PC-3 (cell line): ENCODE measurements at regions not wholly inside any gene's neighbourhood (a gene's known extent, or its start where the extent isn't known, plus 50 kb on each side); places are given as distances from the start of the nearest gene placed in this dataset.

ENCODE experiments used
- ATAC-seq: fragments of 200-7000 bp; cut with Tn5 transposase; 2 replicates; pipeline ENCODE4 v1.9.1; 2020; ENCODE audit warnings: mild to moderate bottlenecking, moderate library complexity
- BruUV-seq: library from RNA; stranded (reverse); fragments of 400-500 nt; replicated peaks from 2 replicates; lab custom pipeline; 2021; lab: Mats Ljungman, UMichigan
- CTCF ChIA-PET: fragments of 300-600 bp; sonication (Branson Sonifier 250); formaldehyde crosslinking; loops from one replicate; lab custom pipeline; 2022; ENCODE audit warnings: antibody characterized with exemption; lab: Charles Lee
- POLR2A ChIA-PET: fragments of 300-600 bp; sonication (Branson Sonifier 250); formaldehyde crosslinking; loops from one replicate; lab custom pipeline; 2022; ENCODE audit warnings: antibody characterized with exemption; ENCODE audit not compliant: unreplicated experiment; lab: Charles Lee
- DNase-seq: peaks from one replicate; pipeline ENCODE4 v3.0.0-alpha.2; 2015
- H2AFZ ChIP-seq: fragments of 300-600 bp; sonication (generic); 2 replicates; pipeline ENCODE4 v1.6.0; 2016; ENCODE audit warnings: antibody characterized with exemption, low read length
- H3F3A ChIP-seq: fragments of 300-600 bp; sonication (generic); one replicate; pipeline ENCODE4 v1.6.0; 2017; ENCODE audit warnings: antibody characterized with exemption, low read length, control low read depth, mild to moderate bottlenecking; ENCODE audit not compliant: unreplicated experiment
- H3K27ac ChIP-seq: fragments of 300-600 bp; sonication (generic); 2 replicates; pipeline ENCODE4 v1.5.1; 2016; ENCODE audit warnings: mild to moderate bottlenecking, low read length
- H3K27me3 ChIP-seq: fragments of 300-600 bp; sonication (generic); 2 replicates; pipeline ENCODE4 v1.6.1; 2016; ENCODE audit warnings: low read length, mixed read lengths
- H3K36me3 ChIP-seq: fragments of 300-600 bp; sonication (generic); 2 replicates; pipeline ENCODE4 v1.6.1; 2016; ENCODE audit warnings: low read depth, mixed run types, low read length, mixed read lengths
- H3K4me1 ChIP-seq: fragments of 300-600 bp; sonication (generic); 2 replicates; pipeline ENCODE4 v1.5.1; 2016; ENCODE audit warnings: low read length; ENCODE audit not compliant: insufficient read depth
- H3K4me2 ChIP-seq: fragments of 300-600 bp; sonication (generic); 2 replicates; pipeline ENCODE4 v1.6.0; 2016; ENCODE audit warnings: low read length
- H3K4me3 ChIP-seq: fragments of 300-600 bp; sonication (generic); 2 replicates; pipeline ENCODE4 v1.5.1; 2016; ENCODE audit warnings: mild to moderate bottlenecking, low read length, mixed read lengths
- H3K79me2 ChIP-seq: fragments of 300-600 bp; sonication (generic); 2 replicates; pipeline ENCODE4 v1.6.1; 2017; ENCODE audit warnings: low read length, mixed read lengths
- H3K9ac ChIP-seq: fragments of 300-600 bp; sonication (generic); 2 replicates; pipeline ENCODE4 v1.6.0; 2016; ENCODE audit warnings: mild to moderate bottlenecking, low read length
- H3K9me2 ChIP-seq: fragments of 300-600 bp; sonication (generic); replicated peaks from 2 replicates; pipeline ENCODE4 v1.6.1; 2016; ENCODE audit warnings: mixed run types, low read length, mixed read lengths
- H3K9me3 ChIP-seq: fragments of 300-600 bp; sonication (generic); 2 replicates; pipeline ENCODE4 v1.6.1; 2016; ENCODE audit warnings: low read length, mixed read lengths
- H4K20me1 ChIP-seq: fragments of 300-600 bp; sonication (generic); 2 replicates; pipeline ENCODE4 v1.6.1; 2016; ENCODE audit warnings: low read length, mixed read lengths
- EZH2 ChIP-seq: fragments of 300-600 bp; sonication (generic); IDR thresholded peaks from one replicate; pipeline ENCODE4 v1.6.1; 2017; ENCODE audit warnings: antibody characterized with exemption, mild to moderate bottlenecking, low read length; ENCODE audit not compliant: unreplicated experiment
- EZH2phosphoT487 ChIP-seq: fragments of 300-600 bp; sonication (generic); IDR thresholded peaks from 2 replicates; pipeline ENCODE4 v1.6.1; 2018; ENCODE audit warnings: mild to moderate bottlenecking, antibody characterized with exemption, low read length, borderline replicate concordance
- intact Hi-C: fragments of 100-400 bp; cut with micrococcal nuclease; formaldehyde crosslinking; loops from 2 replicates; pipeline ENCODE4 v1.9.0; 2023
- TF ChIP-seq, protein P1 (sequence below): fragments of 300-600 bp; sonication (generic); conservative IDR thresholded peaks from 2 replicates; pipeline ENCODE4 v1.5.1; 2017; ENCODE audit warnings: antibody characterized with exemption, low read depth, mild to moderate bottlenecking, low read length

DNA sequence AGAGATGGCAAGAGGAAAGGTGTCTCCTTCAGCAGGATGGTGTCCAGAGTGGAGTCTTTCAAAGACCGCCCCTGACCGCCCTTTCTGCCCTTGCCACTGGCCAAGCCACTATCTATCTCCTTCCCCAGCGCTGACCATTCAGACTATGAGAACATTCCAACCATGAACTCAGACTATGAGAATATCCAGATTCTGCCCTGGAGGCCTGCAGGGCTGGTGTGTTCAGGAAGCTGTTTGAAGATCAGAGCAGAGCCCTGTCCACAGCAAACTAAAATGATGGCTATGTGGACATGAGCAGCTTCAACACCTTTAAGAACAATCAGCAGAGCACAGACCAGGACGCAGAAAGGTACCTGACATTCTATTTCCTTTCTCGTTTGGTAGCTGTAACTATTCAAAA, 57.3 kb upstream of the WNT7A start:
- H3K79me2 ChIP-seq = no peaks in the 10 kb centered on the region
- ATAC-seq = no peak
- no peak overlapping the region for H3K4me3 ChIP-seq
- H3K9me3 ChIP-seq = no peaks in the 10 kb centered on the region
- no TSS peak for BruUV-seq
- POLR2A ChIA-PET = no interaction called here
- no peak overlapping the region for H3K4me2 ChIP-seq
- no peak overlapping the region for H2AFZ ChIP-seq
- no peaks in the 10 kb centered on the region for H3F3A ChIP-seq
- H3K27me3 ChIP-seq = 0 out of 2 replicates have a peak, but pooled peaks cover 5% of the 10 kb centered on the region
- TF ChIP-seq EZH2phosphoT487 (no peak), EZH2 (no peak)
- TF ChIP-seq, protein P1, sequence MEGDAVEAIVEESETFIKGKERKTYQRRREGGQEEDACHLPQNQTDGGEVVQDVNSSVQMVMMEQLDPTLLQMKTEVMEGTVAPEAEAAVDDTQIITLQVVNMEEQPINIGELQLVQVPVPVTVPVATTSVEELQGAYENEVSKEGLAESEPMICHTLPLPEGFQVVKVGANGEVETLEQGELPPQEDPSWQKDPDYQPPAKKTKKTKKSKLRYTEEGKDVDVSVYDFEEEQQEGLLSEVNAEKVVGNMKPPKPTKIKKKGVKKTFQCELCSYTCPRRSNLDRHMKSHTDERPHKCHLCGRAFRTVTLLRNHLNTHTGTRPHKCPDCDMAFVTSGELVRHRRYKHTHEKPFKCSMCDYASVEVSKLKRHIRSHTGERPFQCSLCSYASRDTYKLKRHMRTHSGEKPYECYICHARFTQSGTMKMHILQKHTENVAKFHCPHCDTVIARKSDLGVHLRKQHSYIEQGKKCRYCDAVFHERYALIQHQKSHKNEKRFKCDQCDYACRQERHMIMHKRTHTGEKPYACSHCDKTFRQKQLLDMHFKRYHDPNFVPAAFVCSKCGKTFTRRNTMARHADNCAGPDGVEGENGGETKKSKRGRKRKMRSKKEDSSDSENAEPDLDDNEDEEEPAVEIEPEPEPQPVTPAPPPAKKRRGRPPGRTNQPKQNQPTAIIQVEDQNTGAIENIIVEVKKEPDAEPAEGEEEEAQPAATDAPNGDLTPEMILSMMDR = no peak
- H3K36me3 ChIP-seq = no peaks in the 10 kb centered on the region
- intact Hi-C loops = no loop called here
- H3K27ac ChIP-seq = no peak overlapping the region
- H3K9ac ChIP-seq = no peak overlapping the region
- DNase-seq = no peak
- no peaks in the 10 kb centered on the region for H3K9me2 ChIP-seq
- no peaks in the 10 kb centered on the region for H3K4me1 ChIP-seq
- H4K20me1 ChIP-seq = no peaks in the 10 kb centered on the region
- CTCF ChIA-PET = no interaction called here

DNA sequence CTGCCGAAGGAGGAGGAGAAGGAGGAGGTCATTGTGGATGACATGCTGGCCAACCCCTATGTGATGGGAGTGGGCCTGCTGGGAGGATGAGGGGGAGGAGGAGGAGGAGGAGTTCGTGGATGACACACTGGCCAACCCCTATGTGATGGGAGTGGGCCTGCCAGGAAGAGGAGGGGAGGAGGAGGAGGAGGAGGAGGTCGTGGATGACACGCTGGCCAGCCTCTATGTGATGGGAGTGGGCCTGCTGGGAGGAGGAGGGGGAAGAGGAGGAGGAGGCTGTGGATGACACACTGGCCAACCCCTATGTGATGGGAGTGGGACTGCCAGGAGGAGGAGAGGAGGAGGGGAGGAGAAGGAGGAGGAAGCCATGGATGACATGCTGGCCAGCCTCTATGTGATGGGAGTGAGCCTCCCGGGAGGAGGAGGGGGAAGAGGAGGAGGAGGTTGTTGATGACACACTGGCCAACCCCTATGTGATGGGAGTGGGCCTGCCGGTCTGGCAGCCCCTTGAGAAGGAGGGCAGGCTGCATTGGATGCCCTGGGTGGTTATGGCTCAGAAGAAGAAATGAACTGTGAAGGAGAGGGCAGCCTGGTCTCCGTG, 55.7 kb upstream of the WNT7A start:
- no peaks in the 10 kb centered on the region for H3K4me1 ChIP-seq
- H3K4me3 ChIP-seq = no peak overlapping the region
- intact Hi-C loops = no loop called here
- H3K9me2 ChIP-seq = no peaks in the 10 kb centered on the region
- no peak overlapping the region for H3K4me2 ChIP-seq
- DNase-seq (no peak), ATAC-seq (no peak)
- H4K20me1 ChIP-seq = no peaks in the 10 kb centered on the region
- no peak overlapping the region for H3K27ac ChIP-seq
- H2AFZ ChIP-seq = no peak overlapping the region
- no TSS peak for BruUV-seq
- H3K79me2 ChIP-seq = no peaks in the 10 kb centered on the region
- no peaks in the 10 kb centered on the region for H3F3A ChIP-seq
- CTCF ChIA-PET = no interaction called here
- H3K9me3 ChIP-seq = no peaks in the 10 kb centered on the region
- POLR2A ChIA-PET = no interaction called here
- no peak for TF ChIP-seq EZH2
- TF ChIP-seq, protein P1 = no peak
- TF ChIP-seq EZH2phosphoT487 = no peak
- no peaks in the 10 kb centered on the region for H3K36me3 ChIP-seq
- H3K9ac ChIP-seq = no peak overlapping the region
- H3K27me3 ChIP-seq = 0 out of 2 replicates have a peak, but pooled peaks cover 5% of the 10 kb centered on the region

DNA sequence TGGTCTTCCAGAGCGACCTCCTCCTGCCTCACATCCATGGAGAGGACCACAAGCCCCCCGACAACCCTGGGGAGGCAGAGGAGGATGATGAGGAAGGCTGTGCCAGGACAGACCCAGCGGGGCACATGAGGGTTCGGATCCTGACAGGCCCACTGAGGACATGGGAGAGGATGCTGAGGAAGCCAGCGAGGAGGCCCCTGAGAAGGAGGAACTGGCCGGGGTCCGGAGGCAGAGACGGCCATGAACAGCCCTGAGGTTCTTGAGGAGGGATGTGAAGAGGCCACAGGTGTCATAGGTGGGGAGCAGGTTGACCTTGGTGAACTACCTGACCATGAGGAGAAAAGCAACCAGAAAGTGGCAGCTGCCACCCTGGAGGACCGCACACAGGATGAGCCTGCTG, 54.9 kb upstream of the WNT7A start:
- CTCF ChIA-PET = no interaction called here
- no peak overlapping the region for H3K27ac ChIP-seq
- H2AFZ ChIP-seq = no peak overlapping the region
- intact Hi-C loops = no loop called here
- H3K4me3 ChIP-seq = no peak overlapping the region
- no peak for ATAC-seq
- no TSS peak for BruUV-seq
- no peaks in the 10 kb centered on the region for H3K36me3 ChIP-seq
- TF ChIP-seq EZH2phosphoT487 (no peak), EZH2 (no peak)
- TF ChIP-seq, protein P1 = no peak
- no peak for DNase-seq
- no peaks in the 10 kb centered on the region for H3K79me2 ChIP-seq
- POLR2A ChIA-PET = no interaction called here
- H3K4me2 ChIP-seq = no peak overlapping the region
- H3K9me2 ChIP-seq = no peaks in the 10 kb centered on the region
- H4K20me1 ChIP-seq = no peaks in the 10 kb centered on the region
- no peak overlapping the region for H3K9ac ChIP-seq
- no peaks in the 10 kb centered on the region for H3K9me3 ChIP-seq
- H3K4me1 ChIP-seq = no peaks in the 10 kb centered on the region
- H3K27me3 ChIP-seq = 0 out of 2 replicates have a peak, but pooled peaks cover 5% of the 10 kb centered on the region
- no peaks in the 10 kb centered on the region for H3F3A ChIP-seq
